A673 (cell line): ENCODE measurements at regions not wholly inside any gene's neighbourhood (a gene's known extent, or its start where the extent isn't known, plus 50 kb on each side); places are given as distances from the start of the nearest gene placed in this dataset.

Experiments used
- BruUV-seq: library from RNA; stranded (reverse); fragments of 400-500 nt; replicated peaks from 2 replicates; lab custom pipeline; 2021; lab: Mats Ljungman, UMichigan
- CTCF ChIA-PET: fragments of 300-600 bp; sonication (Branson Sonifier 250); formaldehyde crosslinking; loops from one replicate; lab custom pipeline; 2022; ENCODE audit warnings: antibody characterized with exemption; lab: Charles Lee
- POLR2A ChIA-PET: fragments of 300-600 bp; sonication (Branson Sonifier 250); formaldehyde crosslinking; loops from one replicate; lab custom pipeline; 2022; ENCODE audit warnings: antibody characterized with exemption; ENCODE audit not compliant: low non-redundant PET; lab: Charles Lee
- DNase-seq: peaks from one replicate; pipeline ENCODE4 v3.0.0-alpha.2; 2015; ENCODE audit warnings: low spot score
- H3K27ac ChIP-seq: fragments of 200-600 bp; sonication (generic); 2 replicates; pipeline ENCODE4 v1.5.1; 2016; ENCODE audit warnings: mixed run types, low read depth, mild to moderate bottlenecking, mixed read lengths, antibody characterized with exemption, low read length; ENCODE audit not compliant: poor library complexity, severe bottlenecking
- H3K27me3 ChIP-seq: fragments of 200-600 bp; sonication (generic); replicated peaks from 2 replicates; pipeline ENCODE4 v1.6.1; 2017; ENCODE audit warnings: mixed run types, low read depth, mild to moderate bottlenecking, mixed read lengths, antibody characterized with exemption, low read length; ENCODE audit not compliant: insufficient read depth, poor library complexity
- H3K36me3 ChIP-seq: fragments of 200-600 bp; sonication (generic); 2 replicates; pipeline ENCODE4 v1.6.1; 2016; ENCODE audit warnings: mixed run types, mild to moderate bottlenecking, mixed read lengths, antibody characterized with exemption, low read length; ENCODE audit not compliant: insufficient read depth, poor library complexity, severe bottlenecking
- H3K4me1 ChIP-seq: fragments of 200-600 bp; sonication (generic); 2 replicates; pipeline ENCODE4 v1.6.1; 2017; ENCODE audit warnings: mixed run types, mild to moderate bottlenecking, mixed read lengths, antibody characterized with exemption, low read length; ENCODE audit not compliant: insufficient read depth, poor library complexity, severe bottlenecking
- H3K4me3 ChIP-seq: fragments of 200-600 bp; sonication (generic); 2 replicates; pipeline ENCODE4 v1.5.1; 2016; ENCODE audit warnings: low read depth, mixed run types, mild to moderate bottlenecking, mixed read lengths, low read length; ENCODE audit not compliant: poor library complexity, severe bottlenecking
- H3K9me3 ChIP-seq: fragments of 200-600 bp; sonication (generic); 2 replicates; pipeline ENCODE4 v1.6.1; 2016; ENCODE audit warnings: mixed run types, low read depth, mild to moderate bottlenecking, mixed read lengths, antibody characterized with exemption, low read length; ENCODE audit not compliant: poor library complexity, severe bottlenecking
- EZH2 ChIP-seq: fragments of 200-600 bp; sonication (generic); IDR thresholded peaks from 2 replicates; pipeline ENCODE4 v1.6.1; 2017; ENCODE audit warnings: borderline replicate concordance, low read depth, mild to moderate bottlenecking, mixed read lengths, antibody characterized with exemption, low read length; ENCODE audit not compliant: poor library complexity, severe bottlenecking
- intact Hi-C: fragments of 100-400 bp; cut with micrococcal nuclease; formaldehyde crosslinking; loops from one replicate; pipeline ENCODE4 v1.10.0; 2022; ENCODE audit not compliant: unreplicated experiment
- TF ChIP-seq, protein P1 (sequence below): fragments of 300-800, 200-600 bp; sonication (generic); conservative IDR thresholded peaks from 2 replicates; pipeline ENCODE4 v1.5.1; 2017; ENCODE audit warnings: low read depth, mild to moderate bottlenecking, antibody characterized with exemption, low read length, moderate library complexity, mixed read lengths

DNA sequence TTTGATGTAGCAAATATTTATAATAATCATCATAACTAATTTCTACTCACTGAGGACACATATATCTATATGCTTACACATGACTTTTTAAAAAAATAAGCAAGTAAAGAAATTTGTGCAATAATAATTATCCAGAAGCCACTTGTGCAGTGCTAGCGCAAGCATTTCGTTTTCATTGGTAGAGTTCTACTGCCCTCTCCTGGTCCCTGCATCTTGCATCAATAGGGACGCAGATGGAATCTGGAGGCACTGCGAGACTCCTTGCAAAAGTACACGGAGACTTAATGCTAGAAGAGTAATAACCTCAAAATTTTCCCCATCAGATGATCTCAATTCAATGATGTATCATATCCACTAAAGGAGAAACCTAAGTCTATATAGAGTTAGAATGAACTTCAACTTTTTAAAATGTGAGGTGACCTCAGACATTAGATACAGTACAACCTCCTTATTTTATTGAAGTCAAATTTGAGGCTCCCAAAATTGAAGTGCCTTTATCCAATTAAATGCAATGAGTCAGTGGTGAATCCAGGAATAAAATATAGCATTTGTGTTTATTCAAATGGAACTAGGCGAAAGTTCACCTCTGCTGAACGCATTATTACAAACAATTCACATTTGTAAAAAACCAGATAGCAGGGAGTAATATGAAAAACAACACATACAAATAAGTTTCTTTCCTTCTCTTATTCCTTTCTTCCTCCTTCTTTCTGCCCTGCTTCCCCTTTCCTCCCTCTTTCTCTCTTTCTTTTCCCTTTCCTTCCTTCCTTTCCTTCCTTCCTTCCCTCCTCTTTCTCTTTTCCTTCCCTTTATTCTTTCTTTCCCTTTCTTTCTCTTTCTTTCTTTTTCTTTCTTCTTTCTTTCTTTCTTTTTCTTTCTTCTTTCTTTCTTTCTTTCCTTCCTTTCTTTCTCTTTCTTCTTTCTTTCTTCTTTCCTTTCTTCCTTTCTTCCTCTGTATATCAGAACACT, 450.0 kb downstream of the ANKRD50 start:
- Histone ChIP-seq H3K4me3 (no peak overlapping the region), H3K36me3 (no peaks in the 10 kb centered on the region), H3K4me1 (no peaks in the 10 kb centered on the region), H3K27ac (no peak overlapping the region), H3K27me3 (no peaks in the 10 kb centered on the region), H3K9me3 (no peaks in the 10 kb centered on the region)
- ChIA-PET CTCF (interaction anchor here (0.6 kb wide), 1 partner anchor 490 kb away, joined by 4 read pairs; no protein-coding TSS in a partner anchor), POLR2A (no interaction called here)
- intact Hi-C loops = loop anchor here (5.0 to 10.0 kb wide), 6 partner anchors 150 to 1658 kb away; partner anchors contain the start of gene SPRY1
- BruUV-seq = no TSS peak
- DNase-seq = peak; percentile 91
- no peak for TF ChIP-seq EZH2
- TF ChIP-seq, protein P1, sequence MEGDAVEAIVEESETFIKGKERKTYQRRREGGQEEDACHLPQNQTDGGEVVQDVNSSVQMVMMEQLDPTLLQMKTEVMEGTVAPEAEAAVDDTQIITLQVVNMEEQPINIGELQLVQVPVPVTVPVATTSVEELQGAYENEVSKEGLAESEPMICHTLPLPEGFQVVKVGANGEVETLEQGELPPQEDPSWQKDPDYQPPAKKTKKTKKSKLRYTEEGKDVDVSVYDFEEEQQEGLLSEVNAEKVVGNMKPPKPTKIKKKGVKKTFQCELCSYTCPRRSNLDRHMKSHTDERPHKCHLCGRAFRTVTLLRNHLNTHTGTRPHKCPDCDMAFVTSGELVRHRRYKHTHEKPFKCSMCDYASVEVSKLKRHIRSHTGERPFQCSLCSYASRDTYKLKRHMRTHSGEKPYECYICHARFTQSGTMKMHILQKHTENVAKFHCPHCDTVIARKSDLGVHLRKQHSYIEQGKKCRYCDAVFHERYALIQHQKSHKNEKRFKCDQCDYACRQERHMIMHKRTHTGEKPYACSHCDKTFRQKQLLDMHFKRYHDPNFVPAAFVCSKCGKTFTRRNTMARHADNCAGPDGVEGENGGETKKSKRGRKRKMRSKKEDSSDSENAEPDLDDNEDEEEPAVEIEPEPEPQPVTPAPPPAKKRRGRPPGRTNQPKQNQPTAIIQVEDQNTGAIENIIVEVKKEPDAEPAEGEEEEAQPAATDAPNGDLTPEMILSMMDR = peak; percentile 92

DNA sequence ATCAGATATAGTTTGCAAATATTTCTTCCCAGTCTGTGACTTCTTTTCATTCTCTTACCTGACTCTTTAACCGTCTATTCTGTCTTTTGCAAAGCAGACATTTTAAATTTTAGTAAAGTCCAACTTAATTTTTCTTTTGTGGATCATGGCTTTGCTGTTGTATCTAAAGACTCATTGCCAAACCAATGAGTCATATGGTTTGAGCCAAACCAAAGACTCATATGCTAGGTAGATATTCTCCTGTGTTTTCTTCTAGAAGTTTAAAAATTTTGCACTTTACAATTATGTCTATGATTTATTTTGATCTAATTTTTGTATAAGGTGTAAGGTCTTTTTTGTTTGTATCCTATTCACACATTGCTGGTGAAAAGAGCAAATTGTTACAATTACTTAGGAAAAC, 446.8 kb downstream of the ANKRD50 start:
- Histone ChIP-seq H3K9me3 (no peaks in the 10 kb centered on the region), H3K36me3 (no peaks in the 10 kb centered on the region), H3K4me1 (no peaks in the 10 kb centered on the region), H3K27me3 (no peaks in the 10 kb centered on the region), H3K4me3 (no peak overlapping the region), H3K27ac (no peak overlapping the region)
- intact Hi-C loops = loop anchor here (10.0 kb wide), 3 partner anchors 611 to 1661 kb away; partner anchors contain the start of gene SPRY1
- no peak for TF ChIP-seq EZH2
- TF ChIP-seq, protein P1 = no peak
- ChIA-PET CTCF (no interaction called here), POLR2A (no interaction called here)
- no peak for DNase-seq
- no TSS peak for BruUV-seq

DNA sequence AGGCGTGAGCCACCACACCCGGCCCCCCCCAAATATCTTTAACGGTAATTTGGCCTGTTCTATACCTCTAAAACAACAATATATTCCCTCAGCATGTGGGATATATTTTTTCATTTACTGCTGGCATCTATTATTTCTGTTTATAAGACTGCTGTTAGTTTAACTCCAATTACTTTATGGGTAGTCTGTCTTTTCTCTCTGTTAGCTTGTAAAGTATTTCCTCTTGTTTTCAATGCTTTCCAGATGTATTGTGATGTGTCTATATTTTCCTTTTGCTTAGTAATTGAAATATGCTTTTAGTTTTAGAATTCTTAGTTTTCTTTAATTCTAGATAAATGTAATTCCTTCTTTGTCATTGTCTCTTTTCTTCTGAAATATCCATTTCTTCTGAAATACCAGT, 445.8 kb downstream of the ANKRD50 start:
- DNase-seq = no peak
- H3K27ac ChIP-seq = no peak overlapping the region
- H3K4me3 ChIP-seq = no peak overlapping the region
- no peaks in the 10 kb centered on the region for H3K4me1 ChIP-seq
- no peak for TF ChIP-seq EZH2
- TF ChIP-seq, protein P1 = no peak
- H3K36me3 ChIP-seq = no peaks in the 10 kb centered on the region
- intact Hi-C loops = loop anchor here (10.0 kb wide), 3 partner anchors 612 to 1662 kb away; partner anchors contain the start of gene SPRY1
- H3K9me3 ChIP-seq = no peaks in the 10 kb centered on the region
- CTCF ChIA-PET = no interaction called here
- no TSS peak for BruUV-seq
- POLR2A ChIA-PET = no interaction called here
- H3K27me3 ChIP-seq = no peaks in the 10 kb centered on the region
